Mesenchymal stem cell (in vitro differentiated cells and primary cell): ENCODE measurements at regions not wholly inside any gene's neighbourhood (a gene's known extent, or its start where the extent isn't known, plus 50 kb on each side); places are given as distances from the start of the nearest gene placed in this dataset.

Source experiments
- DNase-seq: peaks from one replicate; pipeline ENCODE4 v3.0.0-alpha.2; 2013
- H2AFZ ChIP-seq: one replicate; pipeline ENCODE4 v1.6.1; 2013; ENCODE audit warnings: low read depth, mild to moderate bottlenecking, control low read depth, inconsistent platforms, low read length, moderate library complexity
- H2AK5ac ChIP-seq: 2 replicates; pipeline ENCODE4 v1.6.1; 2013; ENCODE audit warnings: low read length, moderate library complexity, mild to moderate bottlenecking, inconsistent platforms; ENCODE audit not compliant: severe bottlenecking
- H2BK120ac ChIP-seq: one replicate; pipeline ENCODE4 v1.6.1; 2013; ENCODE audit warnings: low read depth, mild to moderate bottlenecking, inconsistent platforms, low read length, moderate library complexity
- H2BK12ac ChIP-seq, 2 experiments: one replicate each; pipeline ENCODE4 v1.6.1; 2013; ENCODE audit warnings: inconsistent platforms in 2 of 2, low read length in 2 of 2, mild to moderate bottlenecking in 2 of 2, moderate library complexity in 2 of 2, control low read depth in 1 of 2
- H2BK15ac ChIP-seq: one replicate; pipeline ENCODE4 v1.6.1; 2013; ENCODE audit warnings: mild to moderate bottlenecking, low read depth, inconsistent platforms; ENCODE audit not compliant: poor library complexity, severe bottlenecking
- H2BK5ac ChIP-seq: 2 replicates; pipeline ENCODE4 v1.6.1; 2013; ENCODE audit warnings: low read depth, mild to moderate bottlenecking, low read length, control low read depth, inconsistent platforms; ENCODE audit not compliant: poor library complexity, severe bottlenecking
- H3K14ac ChIP-seq, 2 experiments: one replicate each; pipeline ENCODE4 v1.6.1; 2013; ENCODE audit warnings: inconsistent platforms in 2 of 2, low read length in 2 of 2, control low read depth in 1 of 2, mild to moderate bottlenecking in 1 of 2, moderate library complexity in 1 of 2
- H3K18ac ChIP-seq, 2 experiments: one replicate each; pipeline ENCODE4 v1.6.1; 2013; ENCODE audit warnings: inconsistent platforms in 2 of 2, low read length in 2 of 2, control low read depth in 1 of 2, low read depth in 1 of 2, mild to moderate bottlenecking in 1 of 2
- H3K23ac ChIP-seq, 2 experiments: one replicate each; pipeline ENCODE4 v1.6.1; 2013; ENCODE audit warnings: inconsistent platforms in 2 of 2, low read length in 2 of 2, mild to moderate bottlenecking in 2 of 2, moderate library complexity in 2 of 2, control low read depth in 1 of 2
- H3K27ac ChIP-seq: 2 replicates; pipeline ENCODE4 v1.5.1; 2013; ENCODE audit warnings: mild to moderate bottlenecking, moderate library complexity, low read length, control low read depth, inconsistent platforms; ENCODE audit not compliant: poor library complexity, severe bottlenecking
- H3K27me3 ChIP-seq, 2 experiments: 2 replicates each; pipeline versions ENCODE4 v1.6.1 to v1.7.0; 2013; ENCODE audit warnings: low read length in 2 of 2, mild to moderate bottlenecking in 2 of 2, moderate library complexity in 2 of 2, control low read depth in 1 of 2, inconsistent platforms in 1 of 2; ENCODE audit not compliant: control insufficient read depth in 1 of 2, insufficient read depth in 1 of 2
- H3K36me3 ChIP-seq, 2 experiments: 2 replicates each; pipeline versions ENCODE4 v1.6.1 to v1.7.0; 2013; ENCODE audit warnings: low read length in 2 of 2, control low read depth in 1 of 2, inconsistent platforms in 1 of 2, low read depth in 1 of 2, mild to moderate bottlenecking in 1 of 2; ENCODE audit not compliant: insufficient read depth in 2 of 2, control insufficient read depth in 1 of 2
- H3K4ac ChIP-seq, 2 experiments: one replicate each; pipeline ENCODE4 v1.6.1; 2013; ENCODE audit warnings: inconsistent platforms in 2 of 2, low read length in 2 of 2, mild to moderate bottlenecking in 2 of 2, moderate library complexity in 2 of 2, control low read depth in 1 of 2, low read depth in 1 of 2
- H3K4me1 ChIP-seq: 2 replicates; pipeline ENCODE4 v1.6.1; 2013; ENCODE audit warnings: low read depth, low read length, control low read depth; ENCODE audit not compliant: control insufficient read depth, insufficient read depth
- H3K4me2 ChIP-seq: 2 replicates; pipeline ENCODE4 v1.6.1; 2013; ENCODE audit warnings: low read length, mild to moderate bottlenecking, inconsistent platforms; ENCODE audit not compliant: poor library complexity, severe bottlenecking
- H3K4me3 ChIP-seq, 2 experiments: 2 replicates each; pipeline versions ENCODE4 v1.5.1 to v1.7.0; 2013; ENCODE audit warnings: low read length in 2 of 2, mild to moderate bottlenecking in 2 of 2, control low read depth in 1 of 2, low read depth in 1 of 2; ENCODE audit not compliant: insufficient read depth in 1 of 2
- H3K79me1 ChIP-seq: replicated peaks from 2 replicates; pipeline ENCODE4 v1.6.1; 2013; ENCODE audit warnings: mild to moderate bottlenecking, control low read depth, low read length, inconsistent platforms; ENCODE audit not compliant: poor library complexity, severe bottlenecking
- H3K9ac ChIP-seq: 2 replicates; pipeline ENCODE4 v1.7.0; 2013; ENCODE audit warnings: mild to moderate bottlenecking, low read length, moderate library complexity
- H3K9me3 ChIP-seq: 2 replicates; pipeline ENCODE4 v1.7.0; 2013; ENCODE audit warnings: mild to moderate bottlenecking, low read length; ENCODE audit not compliant: control insufficient read depth
- H4K8ac ChIP-seq: one replicate; pipeline ENCODE4 v1.6.1; 2013; ENCODE audit warnings: inconsistent platforms, mild to moderate bottlenecking, low read length, moderate library complexity
- H4K91ac ChIP-seq: one replicate; pipeline ENCODE4 v1.6.1; 2013; ENCODE audit warnings: mild to moderate bottlenecking, low read length, inconsistent platforms
- WGBS: methylation state at CpG from one replicate; pipeline ENCODE4 v1.1.7; 2013; ENCODE audit warnings: mixed read lengths; 5-methylcytosine and 5-hydroxymethylcytosine counted together

DNA sequence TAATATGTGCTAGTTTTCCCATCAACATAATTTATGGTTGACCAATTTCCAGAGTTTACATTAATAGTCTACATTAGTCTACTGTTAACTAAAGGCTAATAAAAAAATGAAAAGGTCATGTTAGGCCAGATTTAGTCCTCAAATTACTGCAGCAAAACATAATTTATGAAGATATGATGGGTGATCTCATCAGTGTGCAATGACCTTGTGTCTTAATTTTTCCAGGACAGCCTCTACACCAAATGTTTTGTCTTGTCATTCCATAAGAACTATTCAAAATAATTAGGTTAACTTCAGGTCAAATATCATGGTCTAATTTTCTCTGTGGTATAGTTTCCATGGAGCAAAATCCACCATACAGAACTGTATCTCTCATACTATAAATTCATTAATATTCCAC is 234.2 kb downstream of the COL12A1 start:
- no peak overlapping the region for H4K91ac ChIP-seq
- H3K4ac ChIP-seq, result no peak overlapping the region
- H3K9ac ChIP-seq, result no peak overlapping the region
- H3K36me3 ChIP-seq, result no peaks in the 10 kb centered on the region
- no peak overlapping the region for H4K8ac ChIP-seq
- H3K4me2 ChIP-seq, result no peak overlapping the region
- H3K9me3 ChIP-seq, result peaks cover 1% of the 10 kb centered on the region
- no peaks in the 10 kb centered on the region for H3K79me1 ChIP-seq
- H3K23ac ChIP-seq, result no peak overlapping the region
- H3K4me1 ChIP-seq, result no peaks in the 10 kb centered on the region
- no peak overlapping the region for H2BK120ac ChIP-seq
- DNase-seq, result no peak
- no peak overlapping the region for H3K27ac ChIP-seq
- no peaks in the 10 kb centered on the region for H3K27me3 ChIP-seq
- no peak overlapping the region for H2BK15ac ChIP-seq
- H2BK12ac ChIP-seq, result no peak overlapping the region
- no peak overlapping the region for H2BK5ac ChIP-seq
- H3K14ac ChIP-seq, result no peak overlapping the region
- no peak overlapping the region for H2AK5ac ChIP-seq
- H3K18ac ChIP-seq, result no peak overlapping the region
- H3K4me3 ChIP-seq, result no peak overlapping the region
- no peak overlapping the region for H2AFZ ChIP-seq

- Histone ChIP-seq H2AK5ac (no peak overlapping the region), H2BK15ac (no peak overlapping the region), H2AFZ (no peak overlapping the region), H3K27me3 (no peaks in the 10 kb centered on the region), H2BK12ac (no peak overlapping the region), H4K91ac (no peak overlapping the region), H3K18ac (no peak overlapping the region), H4K8ac (no peak overlapping the region), H3K9me3 (peaks cover 19% of the 10 kb centered on the region), H2BK120ac (no peak overlapping the region), H3K79me1 (no peaks in the 10 kb centered on the region), H3K4me2 (no peak overlapping the region), H3K4ac (no peak overlapping the region), H3K36me3 (no peaks in the 10 kb centered on the region), H3K4me1 (no peaks in the 10 kb centered on the region), H3K27ac (no peak overlapping the region), H3K4me3 (no peak overlapping the region), H2BK5ac (no peak overlapping the region), H3K14ac (no peak overlapping the region), H3K9ac (no peak overlapping the region), H3K23ac (no peak overlapping the region)
- no peak for DNase-seq
- 86% methylated on average over 3 of the region's 4 CpGs for WGBS
Measured at GRCh38 chr6:74969591-74970267, 236.1 kb downstream of the COL12A1 start.

GRCh38 chr6:74967821-74968220 is 238.0 kb downstream of the COL12A1 start:
- no peak overlapping the region for H2BK120ac ChIP-seq
- H3K4me3 ChIP-seq, result no peak overlapping the region
- H3K36me3 ChIP-seq, result no peaks in the 10 kb centered on the region
- no peaks in the 10 kb centered on the region for H3K79me1 ChIP-seq
- WGBS, result 100% methylated on average over 1 of the region's 1 CpG
- peaks cover 36% of the 10 kb centered on the region for H3K9me3 ChIP-seq
- DNase-seq, result no peak
- no peak overlapping the region for H2AK5ac ChIP-seq
- no peak overlapping the region for H3K18ac ChIP-seq
- H4K91ac ChIP-seq, result no peak overlapping the region
- H2BK5ac ChIP-seq, result no peak overlapping the region
- no peaks in the 10 kb centered on the region for H3K27me3 ChIP-seq
- no peak overlapping the region for H3K4me2 ChIP-seq
- H3K27ac ChIP-seq, result no peak overlapping the region
- H4K8ac ChIP-seq, result no peak overlapping the region
- H3K4me1 ChIP-seq, result no peaks in the 10 kb centered on the region
- no peak overlapping the region for H2BK12ac ChIP-seq
- no peak overlapping the region for H2BK15ac ChIP-seq
- no peak overlapping the region for H2AFZ ChIP-seq
- H3K4ac ChIP-seq, result no peak overlapping the region
- no peak overlapping the region for H3K9ac ChIP-seq
- H3K23ac ChIP-seq, result no peak overlapping the region
- H3K14ac ChIP-seq, result no peak overlapping the region

DNA sequence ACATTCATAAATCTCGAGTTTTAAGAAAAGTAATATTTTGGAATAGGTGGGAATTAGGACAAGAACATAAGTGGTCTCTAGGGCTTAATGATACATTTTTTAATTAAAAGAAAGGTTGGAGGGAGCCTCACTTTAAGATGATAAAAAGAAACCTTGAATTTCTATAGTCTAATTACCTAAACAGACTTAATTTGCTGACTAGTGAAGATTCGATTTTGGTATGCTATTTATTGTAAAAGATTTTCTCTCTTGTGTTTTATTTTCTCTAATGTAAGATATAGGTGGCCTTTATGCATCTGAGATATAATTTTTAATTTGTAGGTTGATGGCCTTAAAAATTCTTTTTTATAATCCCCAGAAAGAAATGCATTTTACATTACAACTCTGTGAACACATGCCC is 239.1 kb downstream of the COL12A1 start:
- Histone ChIP-seq H3K36me3 (no peaks in the 10 kb centered on the region), H3K4me3 (no peak overlapping the region), H3K9me3 (peaks cover 43% of the 10 kb centered on the region), H4K8ac (no peak overlapping the region), H3K4ac (no peak overlapping the region), H2AFZ (no peak overlapping the region), H3K14ac (no peak overlapping the region), H3K9ac (no peak overlapping the region), H3K27me3 (no peaks in the 10 kb centered on the region), H2BK5ac (no peak overlapping the region), H2BK15ac (no peak overlapping the region), H3K79me1 (no peaks in the 10 kb centered on the region), H2BK12ac (no peak overlapping the region), H2AK5ac (no peak overlapping the region), H4K91ac (no peak overlapping the region), H3K27ac (no peak overlapping the region), H2BK120ac (no peak overlapping the region), H3K18ac (no peak overlapping the region), H3K4me2 (no peak overlapping the region), H3K4me1 (no peaks in the 10 kb centered on the region), H3K23ac (no peak overlapping the region)
- WGBS, result 88% methylated on average over 1 of the region's 2 CpGs
- DNase-seq, result no peak
